Ureter (tissue), 1 donor: ENCODE measurements at regions not wholly inside any gene's neighbourhood (a gene's known extent, or its start where the extent isn't known, plus 50 kb on each side); places are given as distances from the start of the nearest gene placed in this dataset.

Experiments used
- DNase-seq: peaks from one replicate; pipeline ENCODE4 v3.0.0-alpha.2; 2020; ENCODE audit warnings: low spot score
- donor health status: DM: yes; HTN: yes; CAD: no.

- no peak for DNase-seq
These were observed 285.7 kb downstream of the RPS24 start for GRCh38 chr10:78319371-78319770.

GRCh38 chr10:78319841-78320240 lies 286.2 kb downstream of the RPS24 start:
- no peak for DNase-seq

- DNase-seq, result no peak
These were observed 286.8 kb downstream of the RPS24 start for GRCh38 chr10:78320506-78320905.

GRCh38 chr10:78321000-78321399 lies 287.3 kb downstream of the RPS24 start:
- no peak for DNase-seq

GRCh38 chr10:78321500-78321899 lies 287.8 kb downstream of the RPS24 start:
- DNase-seq, result no peak

- DNase-seq, result no peak
These were observed 292.7 kb downstream of the RPS24 start for GRCh38 chr10:78326372-78326771.

GRCh38 chr10:78327778-78328591 lies 294.3 kb downstream of the RPS24 start:
- peak; percentile 34 for DNase-seq

- DNase-seq, result no peak
These were observed 295.1 kb downstream of the RPS24 start for GRCh38 chr10:78328592-78329404.

GRCh38 chr10:78330884-78331283 lies 297.2 kb downstream of the RPS24 start:
- peak; percentile 20 for DNase-seq

- DNase-seq, result peak; percentile 26
These were observed 297.8 kb downstream of the RPS24 start for GRCh38 chr10:78331391-78331922.

- DNase-seq, result peak; percentile 18
These were observed 298.3 kb downstream of the RPS24 start for GRCh38 chr10:78332012-78332411.

GRCh38 chr10:78332657-78333056 lies 299.0 kb downstream of the RPS24 start:
- DNase-seq, result peak; percentile 17

- peak; percentile 22 for DNase-seq
These were observed 299.9 kb downstream of the RPS24 start for GRCh38 chr10:78333362-78334143.

- DNase-seq, result no peak
These were observed 301.7 kb downstream of the RPS24 start for GRCh38 chr10:78335371-78335690.

- DNase-seq, result peak; percentile 44
These were observed 302.2 kb downstream of the RPS24 start for GRCh38 chr10:78335691-78336401.

GRCh38 chr10:78336402-78336791 lies 302.7 kb downstream of the RPS24 start:
- DNase-seq, result peak; percentile 41

- peak; percentile 39 for DNase-seq
These were observed 303.4 kb downstream of the RPS24 start for GRCh38 chr10:78337016-78337415.

- DNase-seq, result peak; percentile 35
These were observed 304.2 kb downstream of the RPS24 start for GRCh38 chr10:78337646-78338391.

- DNase-seq, result no peak
These were observed 305.1 kb downstream of the RPS24 start for GRCh38 chr10:78338717-78339116.

GRCh38 chr10:78339251-78339650 lies 305.6 kb downstream of the RPS24 start:
- DNase-seq, result peak; percentile 18
